D721Med (cell line): ENCODE measurements at regions not wholly inside any gene's neighbourhood (a gene's known extent, or its start where the extent isn't known, plus 50 kb on each side); places are given as distances from the start of the nearest gene placed in this dataset.

Source experiments
- DNase-seq: peaks from one replicate; pipeline ENCODE4 v3.0.0; 2011; ENCODE audit warnings: low spot score; ENCODE audit not compliant: insufficient read length
- FAIRE-seq: peaks from 2 replicates; lab custom pipeline; 2011; peaks lifted over from hg19 to GRCh38; lab: Jason Lieb, UNC
- TF ChIP-seq, protein P1 (sequence below): IDR thresholded peaks from 2 replicates; pipeline ENCODE4 v1.5.1; 2012; ENCODE audit warnings: mild to moderate bottlenecking, control low read depth; ENCODE audit not compliant: insufficient read depth; ENCODE audit errors: missing control alignments

- TF ChIP-seq, protein P1, sequence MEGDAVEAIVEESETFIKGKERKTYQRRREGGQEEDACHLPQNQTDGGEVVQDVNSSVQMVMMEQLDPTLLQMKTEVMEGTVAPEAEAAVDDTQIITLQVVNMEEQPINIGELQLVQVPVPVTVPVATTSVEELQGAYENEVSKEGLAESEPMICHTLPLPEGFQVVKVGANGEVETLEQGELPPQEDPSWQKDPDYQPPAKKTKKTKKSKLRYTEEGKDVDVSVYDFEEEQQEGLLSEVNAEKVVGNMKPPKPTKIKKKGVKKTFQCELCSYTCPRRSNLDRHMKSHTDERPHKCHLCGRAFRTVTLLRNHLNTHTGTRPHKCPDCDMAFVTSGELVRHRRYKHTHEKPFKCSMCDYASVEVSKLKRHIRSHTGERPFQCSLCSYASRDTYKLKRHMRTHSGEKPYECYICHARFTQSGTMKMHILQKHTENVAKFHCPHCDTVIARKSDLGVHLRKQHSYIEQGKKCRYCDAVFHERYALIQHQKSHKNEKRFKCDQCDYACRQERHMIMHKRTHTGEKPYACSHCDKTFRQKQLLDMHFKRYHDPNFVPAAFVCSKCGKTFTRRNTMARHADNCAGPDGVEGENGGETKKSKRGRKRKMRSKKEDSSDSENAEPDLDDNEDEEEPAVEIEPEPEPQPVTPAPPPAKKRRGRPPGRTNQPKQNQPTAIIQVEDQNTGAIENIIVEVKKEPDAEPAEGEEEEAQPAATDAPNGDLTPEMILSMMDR: no peak
- FAIRE-seq (no peak), DNase-seq (no peak)
These were observed 84.0 kb downstream of the SEC61B start for GRCh38 chr9:99305820-99306811.

- FAIRE-seq: no peak
- no peak for DNase-seq
- TF ChIP-seq, protein P1: no peak
These were observed 85.8 kb downstream of the SEC61B start for GRCh38 chr9:99307851-99308250.

GRCh38 chr9:99309141-99309939 lies 87.3 kb downstream of the SEC61B start:
- DNase-seq (no peak), FAIRE-seq (no peak)
- TF ChIP-seq, protein P1: no peak

- DNase-seq (no peak), FAIRE-seq (no peak)
- TF ChIP-seq, protein P1: no peak
These were observed 90.7 kb downstream of the SEC61B start for GRCh38 chr9:99312736-99313135.

DNA sequence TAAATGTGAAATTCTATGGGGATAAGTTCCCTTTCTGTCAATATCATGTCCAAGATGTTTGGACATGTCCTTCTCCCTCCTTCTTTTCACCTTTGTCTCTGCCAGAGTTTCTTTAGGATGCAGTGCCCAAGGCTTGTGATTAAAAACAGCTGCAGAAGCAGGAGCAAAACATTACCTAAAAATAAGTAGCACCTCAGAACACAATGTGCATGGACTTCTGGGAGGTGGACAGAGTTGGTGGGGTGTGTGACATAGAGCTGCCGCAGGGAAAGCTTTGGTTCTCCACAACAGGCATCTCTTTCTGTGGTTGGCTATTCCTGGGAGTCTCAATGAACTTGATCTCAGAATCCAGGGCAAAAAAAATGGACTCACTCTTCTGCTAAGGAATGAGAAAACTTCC lies 97.0 kb downstream of the SEC61B start:
- TF ChIP-seq, protein P1: no peak
- FAIRE-seq: no peak
- DNase-seq: no peak

- DNase-seq: no peak
- TF ChIP-seq, protein P1: no peak
- FAIRE-seq: no peak
These were observed 100.2 kb downstream of the SEC61B start for GRCh38 chr9:99322299-99322698.
